HepG2 (cell line): ENCODE measurements at regions not wholly inside any gene's neighbourhood (a gene's known extent, or its start where the extent isn't known, plus 50 kb on each side); places are given as distances from the start of the nearest gene placed in this dataset.

ENCODE experiments used
- CHD2 ChIP-seq: IDR thresholded peaks from 2 replicates; pipeline ENCODE4 v1.6.1; 2011; ENCODE audit warnings: low read depth, low read length, improper control_type of control experiment
- KDM6A ChIP-seq: IDR thresholded peaks from 2 replicates; pipeline ENCODE4 v1.6.1; 2016; ENCODE audit warnings: low read depth
- KLF11 ChIP-seq: IDR thresholded peaks from 2 replicates; pipeline ENCODE4 v1.6.1; 2016; ENCODE audit warnings: missing compliant biosample characterization
- KLF6 ChIP-seq: IDR thresholded peaks from 2 replicates; pipeline ENCODE4 v1.8.0; 2016; ENCODE audit warnings: missing biosample characterization, missing genetic modification reagents
- RAD21 ChIP-seq: fragments of 450-650 bp; formaldehyde crosslinking; IDR thresholded peaks from 2 replicates; pipeline ENCODE4 v1.5.0; 2020; ENCODE audit warnings: mild to moderate bottlenecking
- RFX3 ChIP-seq: IDR thresholded peaks from 2 replicates; pipeline ENCODE4 v1.6.1; 2016; ENCODE audit warnings: missing biosample characterization, missing genetic modification reagents
- SOX13 ChIP-seq, 3 experiments: fragments of 450-650 bp in 1 of 3; sonication (generic) in 1 of 3; formaldehyde crosslinking in 1 of 3; IDR thresholded peaks in 2 of 3; conservative IDR thresholded peaks in 1 of 3; 2 replicates each; pipeline versions ENCODE4 v1.5.0 to v1.6.1; 2016 to 2020; ENCODE audit warnings: antibody characterized with exemption in 1 of 3, mild to moderate bottlenecking in 1 of 3, missing compliant biosample characterization in 1 of 3, missing genetic modification reagents in 1 of 3, moderate library complexity in 1 of 3
- TOPORS ChIP-seq: sonication (generic); formaldehyde crosslinking; IDR thresholded peaks from 2 replicates; pipeline ENCODE4 v1.8.0; 2023; ENCODE audit warnings: mild to moderate bottlenecking, missing genetic modification reagents
- U2AF1 ChIP-seq: fragments of 200-400 bp; formaldehyde crosslinking; optimal IDR thresholded peaks from 2 replicates; pipeline ENCODE3; 2017; ENCODE audit warnings: mild to moderate bottlenecking, low read depth, low read length
- ZBTB20 ChIP-seq: sonication (generic); formaldehyde crosslinking; IDR thresholded peaks from 2 replicates; pipeline ENCODE4 v1.8.1; 2023; ENCODE audit warnings: missing genetic modification reagents, low read depth, mild to moderate bottlenecking, borderline replicate concordance
- ZFP36L2 ChIP-seq: sonication (generic); formaldehyde crosslinking; IDR thresholded peaks from 2 replicates; pipeline ENCODE4 v1.4.0; 2020; ENCODE audit warnings: missing genetic modification reagents
- ZNF136 ChIP-seq: sonication (generic); formaldehyde crosslinking; IDR thresholded peaks from 2 replicates; pipeline ENCODE4 v1.8.1; 2022; ENCODE audit warnings: low read depth, mild to moderate bottlenecking, moderate library complexity, missing genetic modification reagents
- ZNF205 ChIP-seq: IDR thresholded peaks from 2 replicates; pipeline ENCODE4 v1.6.1; 2018; ENCODE audit warnings: missing biosample characterization, missing genetic modification reagents
- TF ChIP-seq, protein P1 (sequence below): sonication (generic); formaldehyde crosslinking; IDR thresholded peaks from 2 replicates; pipeline ENCODE4 v1.4.0; 2020; ENCODE audit warnings: low read depth, missing genetic modification reagents
- TF ChIP-seq, protein P2 (sequence below): sonication (generic); formaldehyde crosslinking; IDR thresholded peaks from 2 replicates; pipeline ENCODE4 v1.4.0; 2020; ENCODE audit warnings: missing genetic modification reagents
- TF ChIP-seq, protein P3 (sequence below): IDR thresholded peaks from 2 replicates; pipeline ENCODE4 v1.6.1; 2016; ENCODE audit warnings: low read depth
- TF ChIP-seq, protein P4 (sequence below): sonication (generic); formaldehyde crosslinking; IDR thresholded peaks from 2 replicates; pipeline ENCODE4 v1.9.0; 2021; ENCODE audit warnings: missing genetic modification reagents, borderline replicate concordance
- TF ChIP-seq, protein P5 (sequence below): sonication (generic); formaldehyde crosslinking; IDR thresholded peaks from 2 replicates; pipeline ENCODE4 v1.5.0; 2020; ENCODE audit warnings: missing genetic modification reagents

DNA sequence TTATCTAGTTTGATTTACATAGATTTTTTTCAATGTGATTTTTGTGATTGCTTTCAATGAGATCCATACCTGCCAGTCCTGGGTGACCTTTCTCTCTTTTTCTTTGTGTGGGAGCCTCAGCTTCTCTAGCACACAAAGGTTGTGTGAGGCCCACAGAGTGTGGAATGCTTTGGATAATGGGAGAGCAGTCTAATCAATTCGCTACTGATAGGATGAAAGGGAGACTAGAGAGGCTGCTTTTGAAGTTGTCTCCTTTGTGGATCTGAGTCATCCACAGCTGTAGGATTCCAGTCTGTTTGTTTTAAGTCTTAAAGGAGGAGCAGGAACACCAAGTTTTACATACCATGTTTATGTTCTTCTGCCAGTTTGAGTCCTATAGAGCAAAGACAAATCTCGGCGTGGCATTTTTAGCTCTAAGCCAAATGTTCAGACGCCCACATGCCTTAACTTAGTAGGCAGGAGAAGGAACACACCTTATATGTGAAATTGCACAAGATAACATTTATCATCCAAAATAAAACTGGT is 330.0 kb downstream of the ARL4A start (continued):
- TF ChIP-seq, protein P1, sequence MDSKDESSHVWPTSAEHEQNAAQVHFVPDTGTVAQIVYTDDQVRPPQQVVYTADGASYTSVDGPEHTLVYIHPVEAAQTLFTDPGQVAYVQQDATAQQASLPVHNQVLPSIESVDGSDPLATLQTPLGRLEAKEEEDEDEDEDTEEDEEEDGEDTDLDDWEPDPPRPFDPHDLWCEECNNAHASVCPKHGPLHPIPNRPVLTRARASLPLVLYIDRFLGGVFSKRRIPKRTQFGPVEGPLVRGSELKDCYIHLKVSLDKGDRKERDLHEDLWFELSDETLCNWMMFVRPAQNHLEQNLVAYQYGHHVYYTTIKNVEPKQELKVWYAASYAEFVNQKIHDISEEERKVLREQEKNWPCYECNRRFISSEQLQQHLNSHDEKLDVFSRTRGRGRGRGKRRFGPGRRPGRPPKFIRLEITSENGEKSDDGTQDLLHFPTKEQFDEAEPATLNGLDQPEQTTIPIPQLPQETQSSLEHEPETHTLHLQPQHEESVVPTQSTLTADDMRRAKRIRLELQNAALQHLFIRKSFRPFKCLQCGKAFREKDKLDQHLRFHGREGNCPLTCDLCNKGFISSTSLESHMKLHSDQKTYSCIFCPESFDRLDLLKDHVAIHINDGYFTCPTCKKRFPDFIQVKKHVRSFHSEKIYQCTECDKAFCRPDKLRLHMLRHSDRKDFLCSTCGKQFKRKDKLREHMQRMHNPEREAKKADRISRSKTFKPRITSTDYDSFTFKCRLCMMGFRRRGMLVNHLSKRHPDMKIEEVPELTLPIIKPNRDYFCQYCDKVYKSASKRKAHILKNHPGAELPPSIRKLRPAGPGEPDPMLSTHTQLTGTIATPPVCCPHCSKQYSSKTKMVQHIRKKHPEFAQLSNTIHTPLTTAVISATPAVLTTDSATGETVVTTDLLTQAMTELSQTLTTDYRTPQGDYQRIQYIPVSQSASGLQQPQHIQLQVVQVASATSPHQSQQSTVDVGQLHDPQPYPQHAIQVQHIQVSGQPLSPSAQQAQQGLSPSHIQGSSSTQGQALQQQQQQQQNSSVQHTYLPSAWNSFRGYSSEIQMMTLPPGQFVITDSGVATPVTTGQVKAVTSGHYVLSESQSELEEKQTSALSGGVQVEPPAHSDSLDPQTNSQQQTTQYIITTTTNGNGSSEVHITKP (CRISPR knock-in tag), result 0 out of 2 replicates have a peak, but pooled peaks have one; percentile 37
- TF ChIP-seq KLF11 (CRISPR knock-in tag), result peak; percentile 43; the same call in 1 of the 2 replicates
- peak; percentile 72; the same call in 1 of the 2 replicates for TF ChIP-seq ZNF205
- 0 out of 2 replicates have a peak, but pooled peaks have one; percentile 17 for TF ChIP-seq RFX3 (CRISPR knock-in tag)
- TF ChIP-seq, protein P2, sequence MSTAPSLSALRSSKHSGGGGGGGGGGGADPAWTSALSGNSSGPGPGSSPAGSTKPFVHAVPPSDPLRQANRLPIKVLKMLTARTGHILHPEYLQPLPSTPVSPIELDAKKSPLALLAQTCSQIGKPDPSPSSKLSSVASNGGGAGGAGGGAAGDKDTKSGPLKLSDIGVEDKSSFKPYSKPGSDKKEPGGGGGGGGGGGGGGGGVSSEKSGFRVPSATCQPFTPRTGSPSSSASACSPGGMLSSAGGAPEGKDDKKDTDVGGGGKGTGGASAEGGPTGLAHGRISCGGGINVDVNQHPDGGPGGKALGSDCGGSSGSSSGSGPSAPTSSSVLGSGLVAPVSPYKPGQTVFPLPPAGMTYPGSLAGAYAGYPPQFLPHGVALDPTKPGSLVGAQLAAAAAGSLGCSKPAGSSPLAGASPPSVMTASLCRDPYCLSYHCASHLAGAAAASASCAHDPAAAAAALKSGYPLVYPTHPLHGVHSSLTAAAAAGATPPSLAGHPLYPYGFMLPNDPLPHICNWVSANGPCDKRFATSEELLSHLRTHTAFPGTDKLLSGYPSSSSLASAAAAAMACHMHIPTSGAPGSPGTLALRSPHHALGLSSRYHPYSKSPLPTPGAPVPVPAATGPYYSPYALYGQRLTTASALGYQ, result peak; percentile 99
- peak; percentile 97 for TF ChIP-seq KDM6A (CRISPR knock-in tag)
- peak; percentile 57 for TF ChIP-seq U2AF1
- peak; percentile 100 for TF ChIP-seq ZBTB20 (CRISPR knock-in tag)
- TF ChIP-seq ZNF136 (CRISPR knock-in tag), result 0 out of 2 replicates have a peak, but pooled peaks have one; percentile 44
- TF ChIP-seq, protein P3, sequence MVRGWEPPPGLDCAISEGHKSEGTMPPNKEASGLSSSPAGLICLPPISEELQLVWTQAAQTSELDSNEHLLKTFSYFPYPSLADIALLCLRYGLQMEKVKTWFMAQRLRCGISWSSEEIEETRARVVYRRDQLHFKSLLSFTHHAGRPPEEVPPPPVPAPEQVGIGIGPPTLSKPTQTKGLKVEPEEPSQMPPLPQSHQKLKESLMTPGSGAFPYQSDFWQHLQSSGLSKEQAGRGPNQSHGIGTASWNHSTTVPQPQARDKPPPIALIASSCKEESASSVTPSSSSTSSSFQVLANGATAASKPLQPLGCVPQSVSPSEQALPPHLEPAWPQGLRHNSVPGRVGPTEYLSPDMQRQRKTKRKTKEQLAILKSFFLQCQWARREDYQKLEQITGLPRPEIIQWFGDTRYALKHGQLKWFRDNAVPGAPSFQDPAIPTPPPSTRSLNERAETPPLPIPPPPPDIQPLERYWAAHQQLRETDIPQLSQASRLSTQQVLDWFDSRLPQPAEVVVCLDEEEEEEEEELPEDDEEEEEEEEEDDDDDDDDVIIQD, result peak; percentile 68; the same call in 1 of the 2 replicates
- TF ChIP-seq SOX13 (IDR thresholded peaks at IDR 0.05), result peak; percentile 99
- peak in 1 of 2 experiments; percentile 100; a peak in 2 of 4 replicates for TF ChIP-seq SOX13 (CRISPR knock-in tag; conservative IDR thresholded peaks at IDR 0.05 in 1 of 2, IDR thresholded peaks at IDR 0.05 in 1 of 2)
- TF ChIP-seq RAD21 (CRISPR knock-in tag), result peak; percentile 32; the same call in 1 of the 2 replicates
- TF ChIP-seq, protein P4, sequence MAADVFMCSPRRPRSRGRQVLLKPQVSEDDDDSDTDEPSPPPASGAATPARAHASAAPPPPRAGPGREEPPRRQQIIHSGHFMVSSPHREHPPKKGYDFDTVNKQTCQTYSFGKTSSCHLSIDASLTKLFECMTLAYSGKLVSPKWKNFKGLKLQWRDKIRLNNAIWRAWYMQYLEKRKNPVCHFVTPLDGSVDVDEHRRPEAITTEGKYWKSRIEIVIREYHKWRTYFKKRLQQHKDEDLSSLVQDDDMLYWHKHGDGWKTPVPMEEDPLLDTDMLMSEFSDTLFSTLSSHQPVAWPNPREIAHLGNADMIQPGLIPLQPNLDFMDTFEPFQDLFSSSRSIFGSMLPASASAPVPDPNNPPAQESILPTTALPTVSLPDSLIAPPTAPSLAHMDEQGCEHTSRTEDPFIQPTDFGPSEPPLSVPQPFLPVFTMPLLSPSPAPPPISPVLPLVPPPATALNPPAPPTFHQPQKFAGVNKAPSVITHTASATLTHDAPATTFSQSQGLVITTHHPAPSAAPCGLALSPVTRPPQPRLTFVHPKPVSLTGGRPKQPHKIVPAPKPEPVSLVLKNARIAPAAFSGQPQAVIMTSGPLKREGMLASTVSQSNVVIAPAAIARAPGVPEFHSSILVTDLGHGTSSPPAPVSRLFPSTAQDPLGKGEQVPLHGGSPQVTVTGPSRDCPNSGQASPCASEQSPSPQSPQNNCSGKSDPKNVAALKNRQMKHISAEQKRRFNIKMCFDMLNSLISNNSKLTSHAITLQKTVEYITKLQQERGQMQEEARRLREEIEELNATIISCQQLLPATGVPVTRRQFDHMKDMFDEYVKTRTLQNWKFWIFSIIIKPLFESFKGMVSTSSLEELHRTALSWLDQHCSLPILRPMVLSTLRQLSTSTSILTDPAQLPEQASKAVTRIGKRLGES (CRISPR knock-in tag), result no peak
- TF ChIP-seq CHD2, result peak; percentile 44; the same call in 1 of the 2 replicates
- TF ChIP-seq ZFP36L2 (CRISPR knock-in tag), result no peak
- 0 out of 2 replicates have a peak, but pooled peaks have one; percentile 36 for TF ChIP-seq TOPORS
- TF ChIP-seq, protein P5, sequence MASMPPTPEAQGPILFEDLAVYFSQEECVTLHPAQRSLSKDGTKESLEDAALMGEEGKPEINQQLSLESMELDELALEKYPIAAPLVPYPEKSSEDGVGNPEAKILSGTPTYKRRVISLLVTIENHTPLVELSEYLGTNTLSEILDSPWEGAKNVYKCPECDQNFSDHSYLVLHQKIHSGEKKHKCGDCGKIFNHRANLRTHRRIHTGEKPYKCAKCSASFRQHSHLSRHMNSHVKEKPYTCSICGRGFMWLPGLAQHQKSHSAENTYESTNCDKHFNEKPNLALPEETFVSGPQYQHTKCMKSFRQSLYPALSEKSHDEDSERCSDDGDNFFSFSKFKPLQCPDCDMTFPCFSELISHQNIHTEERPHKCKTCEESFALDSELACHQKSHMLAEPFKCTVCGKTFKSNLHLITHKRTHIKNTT (CRISPR knock-in tag), result no peak
- 0 out of 2 replicates have a peak, but pooled peaks have one; percentile 21 for TF ChIP-seq KLF6
